GM19372 (cell line): ENCODE measurements at regions not wholly inside any gene's neighbourhood (a gene's known extent, or its start where the extent isn't known, plus 50 kb on each side); places are given as distances from the start of the nearest gene placed in this dataset.

Source experiments
- ATAC-seq: cut with Tn5 transposase; IDR thresholded peaks from one replicate; pipeline ENCODE4 v1.9.1; 2021; ENCODE audit warnings: mild to moderate bottlenecking, low read depth, moderate library complexity; ENCODE audit not compliant: unreplicated experiment

DNA sequence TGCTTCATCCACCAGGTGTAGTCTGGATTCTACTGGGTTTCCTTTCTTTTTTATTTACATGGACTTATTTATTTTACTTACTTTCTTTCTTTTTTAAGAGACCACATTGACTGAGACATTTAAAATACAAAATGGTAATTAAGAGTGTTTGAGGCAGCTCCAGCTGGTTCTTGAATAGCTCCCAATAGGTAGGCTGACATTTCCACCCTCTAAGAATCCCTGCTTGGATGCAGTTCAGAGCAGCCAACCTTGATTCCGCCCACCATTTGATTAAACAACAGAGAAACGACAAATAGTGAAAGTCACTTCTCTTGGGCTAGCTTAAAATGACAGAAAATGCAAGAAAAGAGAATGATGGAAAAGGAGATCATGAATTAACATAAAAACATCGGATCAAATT is 270.5 kb downstream of the TUSC7 start:
- ATAC-seq, result no peak

GRCh38 chr3:116981089-116981488 is 271.5 kb downstream of the TUSC7 start:
- no peak for ATAC-seq

- ATAC-seq, result no peak
These were observed 274.7 kb downstream of the TUSC7 start for GRCh38 chr3:116984301-116984700.

DNA sequence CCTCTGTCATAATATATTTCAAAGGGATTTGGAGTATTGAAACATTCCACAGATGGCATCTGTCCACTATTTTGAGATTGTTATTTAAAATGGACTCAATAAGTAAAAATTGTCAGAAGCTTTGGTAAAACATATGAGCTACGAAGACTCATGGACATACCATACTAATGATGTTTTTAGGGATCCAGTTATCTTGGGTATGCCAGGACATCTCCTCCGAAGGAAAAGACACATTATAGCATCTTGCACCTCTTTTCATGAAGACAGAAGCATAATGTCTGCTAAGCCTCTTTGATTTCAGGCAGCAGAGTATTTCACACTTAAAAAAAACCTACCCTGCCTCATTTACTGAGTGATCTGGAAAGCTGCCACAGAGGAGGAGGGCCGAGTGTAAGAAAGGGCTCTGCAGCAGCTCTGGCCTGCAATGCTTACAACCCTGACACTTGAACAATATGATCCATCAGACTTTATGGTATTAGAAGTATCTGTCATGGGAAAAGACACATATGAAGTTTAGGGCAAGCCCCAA is 284.8 kb downstream of the TUSC7 start:
- ATAC-seq, result no peak

GRCh38 chr3:117003501-117003900 is 293.9 kb downstream of the TUSC7 start:
- ATAC-seq, result no peak

- ATAC-seq, result no peak
These were observed 295.7 kb downstream of the TUSC7 start for GRCh38 chr3:117005274-117005673.

GRCh38 chr3:117005911-117006522 is 296.4 kb downstream of the TUSC7 start:
- ATAC-seq, result no peak

- ATAC-seq, result no peak
These were observed 300.7 kb downstream of the TUSC7 start for GRCh38 chr3:117010318-117010717.

DNA sequence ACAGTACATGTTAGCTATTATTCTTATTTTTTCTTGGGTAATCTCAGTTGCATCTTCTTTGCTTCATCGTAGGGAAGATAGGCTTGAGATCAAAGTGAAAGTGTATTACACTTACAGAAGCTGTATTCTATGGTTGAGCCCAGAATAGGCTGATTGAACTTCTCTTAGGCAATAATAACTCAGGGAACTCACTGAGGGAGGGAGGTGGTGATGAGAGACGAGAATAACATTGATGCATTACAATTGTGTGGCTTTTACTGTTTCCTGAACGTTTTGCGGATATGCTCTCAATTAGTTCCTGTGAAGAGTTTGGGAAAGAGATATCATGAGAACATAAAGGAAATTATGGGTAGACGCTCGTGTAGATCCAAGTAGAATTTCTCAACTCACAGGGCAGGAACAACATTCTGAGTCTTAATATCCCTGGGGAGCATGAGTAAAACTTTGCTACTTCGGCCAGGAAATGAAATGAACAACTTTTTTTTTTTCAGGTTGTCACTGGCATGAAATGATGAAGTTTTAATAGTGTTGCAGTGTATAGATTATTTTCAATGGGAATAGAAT is 302.2 kb downstream of the TUSC7 start:
- no peak for ATAC-seq

GRCh38 chr3:117016378-117016777 is 306.8 kb downstream of the TUSC7 start:
- ATAC-seq, result no peak

DNA sequence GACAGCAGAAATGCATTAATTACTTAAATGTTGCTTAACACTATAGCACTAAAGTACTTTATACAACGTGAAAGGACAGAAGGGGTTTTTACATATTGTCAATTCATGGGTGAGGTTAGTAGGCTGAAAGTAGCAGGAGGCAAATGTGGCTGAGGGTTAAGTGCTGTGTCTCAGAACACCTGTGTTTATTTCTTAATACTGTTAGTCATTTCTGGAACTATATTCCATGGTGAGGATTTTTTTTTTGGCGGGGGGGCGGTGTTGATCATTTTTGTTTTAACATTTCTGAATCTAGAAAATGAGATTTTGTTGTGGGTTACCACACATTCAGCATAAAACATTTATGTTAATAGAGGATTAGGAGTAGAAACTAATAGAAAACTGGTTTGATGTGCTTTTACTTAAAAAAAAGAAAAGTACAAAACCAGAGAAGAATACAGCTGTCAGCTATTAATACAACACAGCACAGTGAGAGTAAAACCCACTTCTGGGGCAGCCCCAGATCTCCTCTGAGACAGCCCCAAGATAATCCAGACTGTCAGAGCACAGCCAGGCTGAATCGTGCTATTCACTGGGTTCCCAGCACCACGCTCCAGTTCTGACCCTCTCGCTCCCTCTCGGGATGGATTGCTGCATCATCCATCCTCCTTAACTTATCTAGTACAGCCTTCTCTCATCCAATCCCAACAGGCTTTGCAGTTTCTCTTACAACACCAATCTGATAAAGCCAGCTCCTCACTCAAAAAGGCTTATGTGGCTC is 307.7 kb downstream of the TUSC7 start:
- peak; percentile 67 for ATAC-seq

DNA sequence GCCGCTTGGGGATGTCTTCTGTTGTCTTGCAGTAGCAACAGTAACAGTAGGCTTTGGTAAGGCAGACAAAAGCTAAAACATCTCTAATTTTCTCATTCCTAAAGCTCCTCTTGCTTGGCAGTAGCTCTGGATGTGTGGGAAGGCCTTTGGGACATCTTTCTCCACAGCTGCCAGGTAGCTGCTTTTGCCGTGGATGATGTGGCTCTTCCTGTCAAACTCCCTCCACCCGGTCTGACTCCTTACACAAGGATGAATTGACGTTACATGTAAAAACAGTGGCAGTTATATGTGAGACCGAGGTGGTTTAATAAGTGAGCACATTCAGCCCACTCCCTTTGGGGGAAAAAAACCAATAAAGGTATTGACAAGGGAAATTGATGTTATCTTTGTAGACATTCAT is 309.1 kb downstream of the TUSC7 start:
- ATAC-seq, result no peak

DNA sequence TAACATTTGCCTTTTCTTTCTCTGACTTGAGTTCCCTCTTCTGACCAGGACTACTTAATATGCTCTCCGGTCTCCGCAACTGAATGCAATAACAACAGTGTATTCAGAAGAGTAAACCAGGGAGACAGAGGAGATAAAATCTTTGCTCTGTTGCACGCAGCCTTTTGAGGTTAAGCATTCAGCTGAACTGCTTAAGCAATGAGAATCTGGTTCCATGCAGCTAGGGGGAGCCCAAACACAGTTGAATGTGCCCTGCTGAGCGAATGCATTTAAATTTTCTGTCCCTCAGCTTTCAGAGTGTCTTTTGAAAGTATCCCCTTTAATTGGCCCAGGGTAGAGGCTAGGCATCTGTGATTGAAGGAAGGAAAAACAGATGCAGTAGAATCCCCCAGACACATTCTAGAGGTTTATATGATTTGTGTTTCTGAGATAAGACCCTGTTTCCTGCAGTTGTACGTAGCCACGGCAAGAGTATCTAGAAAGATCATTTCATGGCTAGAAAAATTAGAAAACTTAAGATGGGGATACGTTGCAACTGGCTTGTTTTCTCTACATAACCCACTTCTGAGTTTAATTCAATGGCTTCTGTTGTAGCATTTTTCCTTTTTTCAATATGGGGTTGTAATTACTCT is 309.6 kb downstream of the TUSC7 start:
- ATAC-seq, result no peak

DNA sequence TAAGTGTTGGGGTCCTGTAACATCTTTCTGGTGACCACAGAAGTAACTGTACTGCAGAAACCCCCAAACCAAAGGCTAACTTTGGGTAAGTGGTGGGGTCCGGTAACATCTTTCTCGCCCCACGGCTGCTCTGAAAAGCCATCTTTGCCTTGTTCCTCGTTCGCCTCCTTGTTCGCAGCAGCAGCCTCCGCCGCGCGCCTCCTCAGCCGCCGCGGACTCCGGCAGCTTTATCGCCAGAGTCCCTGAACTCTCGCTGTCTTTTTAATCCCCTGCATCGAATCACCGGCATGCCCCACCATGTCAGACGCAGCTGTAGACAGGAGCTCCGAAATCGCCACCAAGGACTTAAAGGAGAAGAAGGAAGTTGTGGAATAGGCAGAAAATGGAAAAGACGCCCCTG is 316.8 kb downstream of the TUSC7 start:
- no peak for ATAC-seq

GRCh38 chr3:117035745-117036144 is 326.2 kb downstream of the TUSC7 start:
- ATAC-seq, result no peak

- no peak for ATAC-seq
These were observed 326.8 kb downstream of the TUSC7 start for GRCh38 chr3:117036259-117036799.

DNA sequence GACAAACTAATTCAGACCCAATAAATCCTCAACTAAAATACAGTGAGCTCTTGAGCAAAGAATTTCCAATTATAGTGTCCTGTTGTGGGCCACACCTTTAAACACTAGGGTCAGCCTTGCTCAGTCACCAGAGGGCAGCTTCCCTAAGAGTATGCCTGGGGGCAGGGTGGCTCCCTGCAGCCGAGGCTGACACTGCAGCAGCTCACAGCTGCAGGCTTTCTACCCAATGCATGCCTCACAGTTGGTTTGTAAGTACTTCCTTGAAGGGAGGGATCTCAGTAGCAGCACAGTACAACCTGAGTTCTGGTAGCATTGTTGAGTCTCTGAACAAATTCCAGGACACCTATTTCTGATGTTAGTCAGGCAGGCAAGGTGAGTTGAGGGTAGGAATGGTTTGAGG is 335.6 kb downstream of the TUSC7 start:
- ATAC-seq, result no peak

GRCh38 chr3:117047951-117048705 is 338.5 kb downstream of the TUSC7 start:
- ATAC-seq, result no peak

- ATAC-seq, result no peak
These were observed 342.8 kb downstream of the TUSC7 start for GRCh38 chr3:117052395-117052794.

DNA sequence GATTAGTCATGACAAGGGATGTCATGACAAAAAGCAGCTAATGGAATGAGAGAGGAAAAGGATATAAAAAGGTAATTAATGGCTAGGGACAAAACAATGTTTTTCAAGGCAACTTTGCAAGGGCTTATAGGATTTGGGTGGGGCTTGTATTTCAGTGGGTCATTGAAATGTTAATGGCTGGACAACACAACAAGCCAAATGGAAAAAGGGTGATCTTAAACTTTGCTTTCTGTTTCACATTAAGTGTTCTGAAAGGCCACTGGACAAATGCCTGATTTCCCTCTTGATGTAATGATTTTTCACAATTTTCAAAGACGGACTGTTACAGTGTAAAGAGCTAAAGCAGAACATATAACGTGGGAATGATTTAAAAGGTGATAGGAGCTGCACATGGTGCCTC is 345.0 kb downstream of the TUSC7 start:
- no peak for ATAC-seq
